Gastrocnemius medialis (tissue), 4 donors: ENCODE measurements at regions not wholly inside any gene's neighbourhood (a gene's known extent, or its start where the extent isn't known, plus 50 kb on each side); places are given as distances from the start of the nearest gene placed in this dataset.

Experiments used
- CTCF ChIP-seq, 5 experiments: fragments of 450-650 bp in 3 of 5; fragments of 200-600 bp in 2 of 5; sonication (generic) in 2 of 5; IDR thresholded peaks in 4 of 5; conservative IDR thresholded peaks in 1 of 5; 1 replicate in 4 of 5; 2 replicates in 1 of 5; pipeline ENCODE4 v1.5.1; 2016 to 2019; ENCODE audit warnings: antibody characterized with exemption in 5 of 5, mild to moderate bottlenecking in 3 of 5, moderate library complexity in 3 of 5
- POLR2A ChIP-seq, 2 donors: fragments of 450-650 bp; IDR thresholded peaks; one replicate each; pipeline ENCODE4 v1.6.1; 2017; ENCODE audit warnings: antibody characterized with exemption in 2 of 2, mild to moderate bottlenecking in 2 of 2, moderate library complexity in 2 of 2

- TF ChIP-seq CTCF (IDR thresholded peaks at IDR 0.05 in 4 of 5, conservative IDR thresholded peaks at IDR 0.05 in 1 of 5) (no peak), POLR2A (IDR thresholded peaks at IDR 0.05) (no peak)
Observed at GRCh38 chr2:216575465-216575864, 57.8 kb upstream of the IGFBP2 start.
